IMR-90 (cell line): ENCODE measurements at regions not wholly inside any gene's neighbourhood (a gene's known extent, or its start where the extent isn't known, plus 50 kb on each side); places are given as distances from the start of the nearest gene placed in this dataset. TPM values are rescaled to one million over a fixed set of nuclear protein-coding genes. Genes with fewer than 3 reads are reported as not detected.

Experiments used
- microRNA-seq, 2 experiments: library from miRNA; stranded (forward) in 1 of 2; unstranded in 1 of 2; fragments of 10-50 nt in 1 of 2; fragments of <30 nt in 1 of 2; gene quantifications in 1 of 2; microRNA quantifications in 1 of 2; one replicate each; pipeline versions ENCODE3 to v1.1.0; 2013 to 2020; ENCODE audit not compliant: insufficient read depth in 1 of 2, insufficient read length in 1 of 2, unreplicated experiment in 1 of 2
- small RNA-seq, 5 experiments: library from RNA; depleted of rRNA; stranded (forward); fragments of <200 nt; gene quantifications; one replicate each; pipeline ENCODE3, GENCODE V24; 2012

Small RNA genes in the stretch of these regions (microRNA-seq; reads per million reads assigned to microRNA genes)
- not detected for gene AL391987.6 (ENCODE audit: insufficient read depth, insufficient read length)

Small RNA genes in the stretch of these regions (small RNA-seq; reads per million reads assigned to genes)
- 0 reads per million in 5 experiments for gene AL391987.6
